Gastroesophageal sphincter (tissue), 3 donors: ENCODE measurements at regions not wholly inside any gene's neighbourhood (a gene's known extent, or its start where the extent isn't known, plus 50 kb on each side); places are given as distances from the start of the nearest gene placed in this dataset.

Source experiments
- EP300 ChIP-seq: sonication (generic); formaldehyde crosslinking; IDR thresholded peaks from one replicate; pipeline ENCODE4 v1.6.1; 2017; ENCODE audit warnings: antibody characterized with exemption, mild to moderate bottlenecking
- POLR2A ChIP-seq, 2 donors: fragments of 450-650 bp; IDR thresholded peaks; one replicate each; pipeline ENCODE4 v1.6.1; 2017; ENCODE audit warnings: antibody characterized with exemption in 2 of 2, mild to moderate bottlenecking in 2 of 2, moderate library complexity in 1 of 2
- TF ChIP-seq, protein P1 (sequence below), 4 experiments: fragments of 200-600 bp in 2 of 4; fragments of 450-650 bp in 2 of 4; sonication (generic) in 1 of 4; IDR thresholded peaks; one replicate each; pipeline ENCODE4 v1.5.1; 2017 to 2019; ENCODE audit warnings: antibody characterized with exemption in 4 of 4, mild to moderate bottlenecking in 2 of 4, moderate library complexity in 2 of 4

DNA sequence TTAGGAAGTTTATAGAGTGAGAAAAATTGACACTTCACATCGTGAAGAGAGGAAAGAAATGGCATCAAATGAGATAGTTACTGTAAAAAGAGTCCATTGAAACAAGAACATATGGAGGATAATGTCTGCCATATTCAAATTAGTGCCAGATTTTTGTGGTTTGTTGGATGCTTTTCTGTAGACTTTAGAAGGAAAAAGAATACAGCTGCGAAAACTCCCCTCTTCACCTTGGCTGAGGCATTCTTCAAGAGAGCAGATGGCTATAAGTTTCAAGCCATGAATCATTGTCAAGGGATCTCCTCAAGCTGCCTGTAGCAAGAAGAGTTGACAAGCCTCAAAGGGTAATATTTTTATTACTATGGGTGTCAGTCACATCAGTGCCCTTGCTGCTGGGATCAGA is 507.4 kb upstream of the RAG2 start:
- TF ChIP-seq, protein P1, sequence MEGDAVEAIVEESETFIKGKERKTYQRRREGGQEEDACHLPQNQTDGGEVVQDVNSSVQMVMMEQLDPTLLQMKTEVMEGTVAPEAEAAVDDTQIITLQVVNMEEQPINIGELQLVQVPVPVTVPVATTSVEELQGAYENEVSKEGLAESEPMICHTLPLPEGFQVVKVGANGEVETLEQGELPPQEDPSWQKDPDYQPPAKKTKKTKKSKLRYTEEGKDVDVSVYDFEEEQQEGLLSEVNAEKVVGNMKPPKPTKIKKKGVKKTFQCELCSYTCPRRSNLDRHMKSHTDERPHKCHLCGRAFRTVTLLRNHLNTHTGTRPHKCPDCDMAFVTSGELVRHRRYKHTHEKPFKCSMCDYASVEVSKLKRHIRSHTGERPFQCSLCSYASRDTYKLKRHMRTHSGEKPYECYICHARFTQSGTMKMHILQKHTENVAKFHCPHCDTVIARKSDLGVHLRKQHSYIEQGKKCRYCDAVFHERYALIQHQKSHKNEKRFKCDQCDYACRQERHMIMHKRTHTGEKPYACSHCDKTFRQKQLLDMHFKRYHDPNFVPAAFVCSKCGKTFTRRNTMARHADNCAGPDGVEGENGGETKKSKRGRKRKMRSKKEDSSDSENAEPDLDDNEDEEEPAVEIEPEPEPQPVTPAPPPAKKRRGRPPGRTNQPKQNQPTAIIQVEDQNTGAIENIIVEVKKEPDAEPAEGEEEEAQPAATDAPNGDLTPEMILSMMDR (IDR thresholded peaks at IDR 0.05): no peak
- TF ChIP-seq EP300 (no peak), POLR2A (IDR thresholded peaks at IDR 0.05) (no peak)
